HG03558 (cell line): ENCODE measurements at regions not wholly inside any gene's neighbourhood (a gene's known extent, or its start where the extent isn't known, plus 50 kb on each side); places are given as distances from the start of the nearest gene placed in this dataset.

Experiments used
- ATAC-seq: cut with Tn5 transposase; IDR thresholded peaks from one replicate; pipeline ENCODE4 v1.9.1; 2021; ENCODE audit warnings: moderate number of reproducible peaks; ENCODE audit not compliant: unreplicated experiment; ENCODE audit errors: extremely low read depth

DNA sequence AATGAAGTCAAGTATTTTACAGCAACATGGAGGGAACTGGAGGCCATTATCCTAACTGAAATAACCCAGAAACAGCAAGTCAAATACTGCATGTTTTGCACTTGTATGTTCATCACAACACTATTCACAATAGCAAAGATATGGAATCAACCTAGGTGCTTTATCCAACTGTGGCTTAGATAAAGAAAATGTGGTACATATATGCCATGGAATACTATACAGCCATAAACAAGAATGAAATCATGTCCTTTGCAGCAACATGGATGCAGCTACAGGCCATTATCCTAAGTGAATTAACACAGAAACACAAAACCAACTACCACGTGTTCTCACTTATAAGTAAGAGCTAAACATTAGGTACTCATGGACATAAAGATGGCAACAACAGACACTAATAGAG is 91.5 kb upstream of the E2F3 start:
- ATAC-seq = no peak

GRCh38 chr6:20312606-20313005 is 89.1 kb upstream of the E2F3 start:
- ATAC-seq = no peak

DNA sequence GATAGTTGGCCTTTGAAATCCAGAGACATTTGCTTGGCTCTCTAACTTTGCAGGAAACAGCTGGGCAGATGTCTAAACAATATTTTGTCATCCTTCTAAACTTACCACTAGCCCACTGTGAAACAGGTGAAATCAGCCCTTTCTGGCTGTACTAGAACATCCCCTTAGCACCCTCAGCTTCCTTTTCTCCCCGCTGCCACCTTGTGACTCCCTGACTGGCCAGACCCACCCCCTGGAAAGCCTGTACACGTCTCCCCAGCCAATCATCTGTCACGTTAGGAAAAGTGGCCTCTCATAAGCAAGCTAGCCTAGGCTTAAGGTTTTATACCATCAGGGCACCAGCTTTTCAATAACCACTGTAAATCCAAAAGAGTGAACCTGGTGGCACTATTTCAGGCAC is 88.6 kb upstream of the E2F3 start:
- ATAC-seq = no peak

- ATAC-seq = no peak
Measured at GRCh38 chr6:20313960-20314530, 87.6 kb upstream of the E2F3 start.

DNA sequence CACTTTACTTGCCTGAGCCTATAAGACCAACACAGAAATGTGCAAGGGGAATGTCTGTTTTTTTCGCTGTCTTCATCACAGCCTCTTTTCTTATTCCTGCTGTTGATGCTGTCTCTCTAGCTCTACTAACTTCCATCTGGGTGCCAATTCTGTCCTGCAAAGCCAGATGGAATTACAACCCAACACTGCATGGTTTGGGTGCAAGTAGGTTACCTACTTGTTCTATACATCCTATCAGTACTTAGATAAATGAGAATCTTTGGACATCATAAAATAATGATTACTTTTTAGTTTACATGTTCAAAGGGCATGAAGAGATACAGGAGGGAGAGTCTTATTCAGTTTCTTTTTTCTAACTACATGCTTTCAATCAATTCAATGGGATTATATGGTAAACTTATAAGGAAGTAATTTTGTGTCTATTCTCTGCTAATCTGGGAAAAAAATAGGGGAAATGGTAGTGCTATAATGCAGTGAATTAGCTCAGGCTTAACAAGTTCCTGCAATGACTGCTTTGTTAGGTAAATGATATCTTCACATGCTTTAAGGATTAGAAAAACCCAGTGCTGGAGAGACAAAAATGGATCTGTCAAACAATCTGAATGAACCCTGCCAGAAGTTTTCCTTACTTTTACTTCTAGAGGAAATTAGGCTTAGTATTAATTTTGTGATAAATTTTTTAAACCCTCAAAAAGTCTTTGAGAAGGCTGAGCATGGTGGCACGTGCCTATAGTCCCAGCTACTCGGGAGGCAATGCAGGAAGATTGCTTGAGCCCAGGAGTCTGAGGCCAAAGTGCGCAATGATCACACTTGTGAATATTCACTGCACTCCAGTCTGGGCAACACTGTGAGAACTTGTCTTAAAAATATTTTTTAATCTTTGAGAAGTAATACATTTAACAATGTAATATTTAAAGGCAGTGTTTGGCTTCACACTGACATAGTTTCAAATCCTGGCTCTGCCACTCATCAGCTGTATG is 86.5 kb upstream of the E2F3 start:
- no peak for ATAC-seq

- no peak for ATAC-seq
Measured at GRCh38 chr6:20317430-20317829, 84.2 kb upstream of the E2F3 start.

DNA sequence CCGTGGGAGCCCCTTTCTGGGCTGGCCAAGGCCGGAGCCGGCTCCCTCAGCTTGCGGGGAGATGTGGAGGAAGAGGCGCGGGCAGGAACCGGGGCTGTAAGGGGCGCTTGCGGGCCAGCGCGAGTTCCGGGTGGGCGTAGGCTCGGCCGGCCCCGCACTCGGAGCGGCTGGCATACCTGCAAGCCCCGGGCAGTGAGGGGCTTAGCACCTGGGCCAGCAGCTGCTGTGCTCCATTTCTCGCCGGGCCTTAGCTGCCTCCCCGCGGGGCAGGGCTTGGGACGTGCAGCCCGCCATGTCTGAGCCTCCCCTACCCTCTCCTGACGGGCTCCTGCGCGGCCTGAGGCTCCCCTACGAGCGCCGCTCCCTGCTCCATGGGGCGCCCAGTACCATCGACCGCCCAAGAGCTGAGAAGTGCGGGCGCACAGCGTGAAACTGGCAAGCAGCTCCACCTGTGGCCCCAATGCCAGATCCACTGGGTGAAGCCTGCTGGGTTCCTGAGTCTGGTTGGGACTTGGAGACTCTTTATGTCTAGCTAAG is 82.8 kb upstream of the E2F3 start:
- no peak for ATAC-seq

DNA sequence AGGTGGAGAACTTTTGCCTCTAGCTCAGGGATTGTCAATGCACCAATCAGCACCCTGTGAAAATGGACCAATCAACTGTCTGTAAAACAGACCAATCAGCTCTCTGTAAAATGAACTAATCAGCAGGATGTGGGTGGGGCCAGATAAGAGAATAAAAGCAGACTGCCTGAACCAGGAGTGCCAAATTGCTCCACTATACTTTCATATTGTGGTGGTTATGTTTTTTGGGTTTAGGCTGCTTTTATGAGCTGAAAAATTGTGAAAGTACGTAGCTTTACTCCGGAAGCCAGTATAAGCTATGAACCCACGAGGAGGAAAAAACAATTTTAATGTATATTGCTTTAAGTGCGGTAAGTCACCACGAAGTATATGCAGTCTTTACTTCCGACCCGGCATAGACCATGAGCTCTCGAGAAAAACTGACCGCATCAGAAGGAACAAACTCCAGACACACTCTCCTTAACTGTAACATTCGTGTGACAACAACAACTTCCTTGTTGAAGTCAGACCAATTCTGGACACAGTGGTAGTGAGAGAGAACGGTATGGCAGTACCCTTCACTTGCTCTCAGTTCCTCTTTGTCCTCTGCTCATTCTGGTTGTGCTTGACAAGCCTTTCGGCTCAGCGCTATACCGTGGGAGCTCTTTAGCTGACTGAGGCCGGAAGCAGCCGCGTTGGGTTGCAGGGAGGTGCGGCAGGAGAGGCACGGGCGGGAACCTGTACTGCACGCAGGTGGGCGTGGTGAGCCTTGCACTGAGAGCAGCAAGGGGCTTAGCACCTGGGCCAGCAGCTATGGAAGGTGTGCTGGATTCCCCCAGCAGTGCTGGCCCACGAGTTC is 81.9 kb upstream of the E2F3 start:
- peak; percentile 97 for ATAC-seq

GRCh38 chr6:20325641-20326421 is 75.8 kb upstream of the E2F3 start:
- ATAC-seq = no peak

GRCh38 chr6:20326422-20326728 is 75.3 kb upstream of the E2F3 start:
- ATAC-seq = no peak

- no peak for ATAC-seq
Measured at GRCh38 chr6:20327141-20327540, 74.5 kb upstream of the E2F3 start.

GRCh38 chr6:20328266-20328923 is 73.3 kb upstream of the E2F3 start:
- no peak for ATAC-seq

- ATAC-seq = no peak
Measured at GRCh38 chr6:20328924-20329300, 72.8 kb upstream of the E2F3 start.

DNA sequence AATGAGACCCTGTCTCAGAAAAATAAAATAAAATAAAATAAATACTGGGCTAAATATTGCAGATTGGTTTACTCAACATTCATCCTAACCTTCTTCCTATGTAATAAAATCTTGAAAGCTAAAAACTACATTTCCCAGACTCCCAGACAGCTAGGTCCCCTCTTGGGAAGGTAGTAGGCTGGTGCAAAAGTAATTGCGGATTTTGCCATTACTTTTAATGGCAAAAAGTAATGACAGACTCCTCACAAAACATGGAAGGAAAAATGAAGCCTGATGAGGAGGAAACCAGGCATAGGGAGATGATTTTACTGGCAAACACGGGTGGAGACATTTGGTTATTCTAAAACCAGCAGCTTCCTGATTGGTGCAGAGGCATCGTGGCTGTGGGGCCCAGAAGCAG is 70.6 kb upstream of the E2F3 start:
- ATAC-seq = no peak

DNA sequence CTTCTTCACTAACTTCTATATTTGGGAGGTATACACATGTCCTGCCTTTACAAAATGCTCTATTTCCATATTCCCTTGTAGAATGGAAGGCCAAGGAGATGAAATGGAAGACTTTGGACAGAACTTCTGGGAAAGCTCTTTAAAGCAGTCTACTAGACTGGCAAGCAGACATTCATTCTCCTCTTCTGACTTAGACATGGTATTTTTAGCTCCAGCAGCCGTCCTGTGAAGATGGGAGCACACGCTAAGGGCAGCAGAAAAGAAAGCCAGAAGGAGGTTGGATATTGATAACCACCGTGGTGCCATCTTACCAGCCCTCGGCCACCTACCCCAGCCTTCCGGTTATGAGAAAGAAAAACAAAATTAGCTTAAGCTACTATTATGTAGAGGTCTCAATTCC is 70.1 kb upstream of the E2F3 start:
- ATAC-seq = no peak

DNA sequence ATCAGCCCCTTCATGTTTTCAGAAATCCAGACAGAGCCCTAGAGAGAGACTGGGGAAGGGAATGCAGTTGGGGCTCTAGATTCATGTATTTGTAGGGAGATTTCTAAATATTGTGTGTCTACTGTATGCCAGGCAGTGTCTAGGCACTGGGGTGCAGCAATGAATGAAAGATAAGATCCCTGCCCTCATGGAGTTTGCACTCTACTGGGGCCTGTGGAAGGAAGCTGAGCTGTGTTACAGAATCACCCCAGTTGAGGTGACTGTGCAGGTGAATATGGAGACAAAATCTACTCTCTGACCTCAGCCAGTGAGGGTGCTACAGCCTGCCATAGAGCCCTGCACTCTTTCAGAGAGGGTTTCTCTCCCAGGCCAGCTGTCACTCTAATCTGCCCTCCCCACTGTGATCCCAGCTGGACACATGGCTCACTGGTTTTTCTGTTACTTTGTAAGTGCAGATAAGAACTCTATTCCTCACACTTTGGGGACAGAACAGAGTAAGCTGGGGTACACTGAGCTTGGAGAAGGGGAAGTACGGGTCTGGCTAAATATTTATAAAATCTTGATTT is 69.2 kb upstream of the E2F3 start:
- no peak for ATAC-seq

DNA sequence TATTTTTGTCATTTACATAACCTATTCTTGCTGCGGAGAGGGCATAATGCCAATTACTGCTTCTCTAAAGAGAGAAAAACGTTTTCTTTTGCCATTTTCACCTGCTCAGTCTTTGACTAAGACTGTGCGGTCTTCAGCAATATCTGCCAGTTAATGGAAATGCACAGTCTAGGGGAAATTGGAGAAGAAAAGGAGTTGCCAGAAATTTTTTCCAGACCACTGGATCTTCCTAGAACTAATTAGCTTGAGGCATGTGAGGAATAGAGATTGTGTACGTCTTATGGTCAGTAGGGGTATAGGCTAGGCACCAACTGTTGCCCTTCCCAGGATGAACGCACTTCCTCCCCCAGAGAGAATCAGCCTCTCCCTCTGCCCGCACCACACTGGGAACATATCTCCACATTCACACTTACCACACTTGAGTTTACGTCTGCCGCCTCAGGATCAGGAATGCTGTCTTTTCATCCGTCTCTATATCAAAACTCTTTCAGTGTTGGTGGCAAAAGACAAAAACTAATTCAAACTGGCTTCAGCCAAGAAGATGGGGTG is 67.9 kb upstream of the E2F3 start:
- no peak for ATAC-seq

GRCh38 chr6:20334334-20334733 is 67.3 kb upstream of the E2F3 start:
- no peak for ATAC-seq

DNA sequence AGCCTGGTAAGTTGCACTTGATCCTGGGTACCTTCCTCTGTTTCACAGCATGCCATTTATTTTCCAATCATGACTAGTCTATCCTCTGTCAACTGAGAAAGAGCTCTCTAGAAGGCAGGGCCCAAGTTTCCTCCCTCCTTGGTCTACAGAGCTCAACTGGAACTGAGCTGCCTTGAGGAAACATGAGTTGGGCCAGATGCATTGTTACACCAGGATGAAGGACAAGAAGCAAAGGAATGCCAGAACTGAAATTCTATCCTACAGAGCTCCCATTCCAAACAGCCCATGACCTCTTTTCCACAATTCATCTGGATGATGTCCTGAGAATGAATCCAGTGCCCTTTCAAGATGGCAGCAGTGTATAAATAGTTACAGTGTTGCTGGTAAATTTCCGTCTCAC is 66.7 kb upstream of the E2F3 start:
- ATAC-seq = no peak
